ENCODE measurements at regions not wholly inside any gene's neighbourhood (a gene's known extent, or its start where the extent isn't known, plus 50 kb on each side); places are given as distances from the start of the nearest gene placed in this dataset.
"Not testable (repeated sequence)": the region's sequence is repeated elsewhere in the genome, so short reads cannot be mapped to it uniquely, and the experiment has no call there.

- TF ChIP-seq, protein P1, sequence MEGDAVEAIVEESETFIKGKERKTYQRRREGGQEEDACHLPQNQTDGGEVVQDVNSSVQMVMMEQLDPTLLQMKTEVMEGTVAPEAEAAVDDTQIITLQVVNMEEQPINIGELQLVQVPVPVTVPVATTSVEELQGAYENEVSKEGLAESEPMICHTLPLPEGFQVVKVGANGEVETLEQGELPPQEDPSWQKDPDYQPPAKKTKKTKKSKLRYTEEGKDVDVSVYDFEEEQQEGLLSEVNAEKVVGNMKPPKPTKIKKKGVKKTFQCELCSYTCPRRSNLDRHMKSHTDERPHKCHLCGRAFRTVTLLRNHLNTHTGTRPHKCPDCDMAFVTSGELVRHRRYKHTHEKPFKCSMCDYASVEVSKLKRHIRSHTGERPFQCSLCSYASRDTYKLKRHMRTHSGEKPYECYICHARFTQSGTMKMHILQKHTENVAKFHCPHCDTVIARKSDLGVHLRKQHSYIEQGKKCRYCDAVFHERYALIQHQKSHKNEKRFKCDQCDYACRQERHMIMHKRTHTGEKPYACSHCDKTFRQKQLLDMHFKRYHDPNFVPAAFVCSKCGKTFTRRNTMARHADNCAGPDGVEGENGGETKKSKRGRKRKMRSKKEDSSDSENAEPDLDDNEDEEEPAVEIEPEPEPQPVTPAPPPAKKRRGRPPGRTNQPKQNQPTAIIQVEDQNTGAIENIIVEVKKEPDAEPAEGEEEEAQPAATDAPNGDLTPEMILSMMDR (IDR thresholded peaks at IDR 0.05; ENCODE audit: low read depth, low read length), result no peak
- no peak for DNase-seq (ENCODE audit: extremely low read depth, low read depth)
These were observed 215.6 kb upstream of the B3GALT2 start for GRCh38 chr1:193402037-193402436.

GRCh38 chr1:193394336-193394735, 207.9 kb upstream of the B3GALT2 start:
- TF ChIP-seq, protein P1 (IDR thresholded peaks at IDR 0.05; ENCODE audit: low read depth, low read length), result no peak
- DNase-seq (ENCODE audit: extremely low read depth, low read depth), result no peak

GRCh38 chr1:193392686-193393085, 206.3 kb upstream of the B3GALT2 start:
- DNase-seq (ENCODE audit: extremely low read depth, low read depth), result no peak
- TF ChIP-seq, protein P1 (IDR thresholded peaks at IDR 0.05; ENCODE audit: low read depth, low read length), result no peak

DNA sequence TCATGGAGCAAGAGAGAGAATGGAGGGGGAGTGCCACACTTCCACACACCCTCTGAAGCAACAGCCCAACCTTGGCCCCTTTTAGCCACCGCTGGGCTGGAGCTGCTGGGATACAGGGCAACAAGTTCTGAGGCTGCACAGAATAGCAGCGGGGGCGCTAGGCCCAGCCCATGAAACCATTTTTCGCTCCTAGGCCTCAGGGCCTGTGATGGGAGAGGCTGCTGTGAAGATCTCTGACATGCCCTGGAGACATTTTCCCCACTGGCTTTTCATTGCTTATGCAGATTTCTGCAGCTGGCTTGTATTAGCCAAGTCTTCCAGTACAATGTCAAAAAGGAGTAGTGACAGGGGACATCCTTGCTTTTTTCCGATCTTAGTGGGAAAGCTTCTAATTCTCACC, 202.3 kb upstream of the B3GALT2 start:
- DNase-seq (ENCODE audit: extremely low read depth, low read depth), result no peak
- TF ChIP-seq, protein P1 (IDR thresholded peaks at IDR 0.05; ENCODE audit: low read depth, low read length), result no peak

GRCh38 chr1:193388165-193388564, 201.8 kb upstream of the B3GALT2 start:
- no peak for DNase-seq (ENCODE audit: extremely low read depth, low read depth)
- TF ChIP-seq, protein P1 (IDR thresholded peaks at IDR 0.05; ENCODE audit: low read depth, low read length), result no peak

GRCh38 chr1:193387406-193387805, 201.0 kb upstream of the B3GALT2 start:
- no peak for DNase-seq (ENCODE audit: extremely low read depth, low read depth)
- TF ChIP-seq, protein P1 (IDR thresholded peaks at IDR 0.05; ENCODE audit: low read depth, low read length), result no peak

DNA sequence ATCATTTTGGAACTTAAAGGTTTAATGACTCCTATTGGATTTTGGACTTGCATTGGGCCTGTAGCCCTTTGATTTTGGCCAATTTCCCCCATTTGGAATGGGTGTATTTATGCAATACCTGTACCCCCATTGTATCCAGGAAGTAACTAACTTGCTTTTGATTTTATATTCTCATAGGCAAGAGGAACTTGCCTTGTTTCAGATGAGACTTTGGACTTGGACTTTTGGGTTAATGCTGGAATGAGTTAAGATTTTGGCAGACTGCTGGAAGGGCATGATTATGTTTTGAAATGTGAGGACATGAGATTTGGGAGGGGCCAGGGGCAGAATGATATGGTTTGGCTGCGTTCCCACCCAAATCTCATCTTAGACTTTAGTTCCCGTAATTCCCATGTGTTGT, 192.0 kb upstream of the B3GALT2 start:
- DNase-seq (ENCODE audit: extremely low read depth, low read depth), result not testable (repeated sequence)

DNA sequence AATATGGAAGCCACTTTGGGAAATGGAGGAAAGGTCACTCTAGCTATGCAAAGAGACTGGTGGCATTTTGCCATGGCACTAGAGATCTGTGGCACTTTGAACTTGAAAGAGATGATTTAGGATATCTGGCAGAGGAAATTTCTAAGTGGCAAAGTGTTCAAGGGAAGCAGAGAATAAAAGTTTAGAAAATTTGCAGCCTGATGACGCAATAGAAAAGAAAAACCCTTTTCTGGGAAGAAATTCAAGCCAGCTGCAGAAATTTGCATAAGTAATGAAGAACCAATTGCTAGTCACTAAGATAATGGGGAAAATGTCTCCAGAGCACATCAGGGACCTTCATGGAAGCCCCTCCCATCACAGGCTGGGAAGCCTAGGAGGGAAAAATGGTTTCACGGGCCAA, 191.1 kb upstream of the B3GALT2 start:
- TF ChIP-seq, protein P1 (IDR thresholded peaks at IDR 0.05; ENCODE audit: low read depth, low read length), result no peak
- DNase-seq (ENCODE audit: extremely low read depth, low read depth), result no peak
